ENCODE measurements at regions not wholly inside any gene's neighbourhood (a gene's known extent, or its start where the extent isn't known, plus 50 kb on each side); places are given as distances from the start of the nearest gene placed in this dataset.

GRCh38 chr9:1962588-1963106, 52.5 kb upstream of the SMARCA2 start:
- no peak for ATAC-seq (replicated peaks in 1 of 4)
- CTCF ChIA-PET, result no interaction called here
- Histone ChIP-seq H3K4me3 (ENCODE audit: control insufficient read depth in 1 of 2, extremely low read depth in 1 of 2, low read length in 1 of 2) (no peak overlapping the region), H3K27ac (ENCODE audit: low read length) (no peak overlapping the region), H3K9me3 (no peaks in the 10 kb centered on the region), H3K27me3 (replicated peaks in 1 of 2; ENCODE audit: control insufficient read depth in 2 of 2, extremely low read depth in 1 of 2, insufficient read depth in 2 of 2, low read length in 1 of 2) (no peaks in the 10 kb centered on the region), H3K36me3 (ENCODE audit: control insufficient read depth in 2 of 2, extremely low read depth in 1 of 2, insufficient read depth in 1 of 2, low read length in 1 of 2) (no peaks in the 10 kb centered on the region), H3K4me1 (ENCODE audit: control insufficient read depth in 1 of 2, extremely low read depth in 1 of 2, insufficient read depth in 2 of 2, low read length in 2 of 2) (no peaks in the 10 kb centered on the region)
- Mint-ChIP-seq H3K27ac (no peak overlapping the region), H3K27me3 (peaks cover 0 to 13% of the 10 kb centered on the region in 2 donors), H3K9me3 (no peaks in the 10 kb centered on the region), H3K4me3 (no peak overlapping the region), H3K4me1 (no peaks in the 10 kb centered on the region), H3K36me3 (no peaks in the 10 kb centered on the region)
- no peak for DNase-seq
- POLR2A ChIA-PET, result interaction anchor here in 1 of 2 donors (0.5 to 0.7 kb wide), 2 partner anchors 68 to 84 kb away, joined by 3 to 4 read pairs; no protein-coding TSS in a partner anchor

GRCh38 chr9:1964093-1964492, 51.1 kb upstream of the SMARCA2 start:
- no peaks in the 10 kb centered on the region for H3K9me3 ChIP-seq
- no peaks in the 10 kb centered on the region for H3K36me3 ChIP-seq (ENCODE audit: control insufficient read depth in 2 of 2, extremely low read depth in 1 of 2, insufficient read depth in 1 of 2, low read length in 1 of 2)
- no peak overlapping the region for H3K27ac Mint-ChIP-seq
- peaks cover 0 to 13% of the 10 kb centered on the region in 2 donors for H3K27me3 Mint-ChIP-seq
- no peak overlapping the region for H3K4me3 ChIP-seq (ENCODE audit: control insufficient read depth in 1 of 2, extremely low read depth in 1 of 2, low read length in 1 of 2)
- DNase-seq, result no peak
- no peaks in the 10 kb centered on the region for H3K27me3 ChIP-seq (replicated peaks in 1 of 2; ENCODE audit: control insufficient read depth in 2 of 2, extremely low read depth in 1 of 2, insufficient read depth in 2 of 2, low read length in 1 of 2)
- H3K4me1 Mint-ChIP-seq, result no peaks in the 10 kb centered on the region
- no peaks in the 10 kb centered on the region for H3K9me3 Mint-ChIP-seq
- no peak for ATAC-seq (replicated peaks in 1 of 4)
- no peaks in the 10 kb centered on the region for H3K36me3 Mint-ChIP-seq
- ChIA-PET POLR2A (interaction anchor here in 1 of 2 donors (0.5 kb wide), 1 partner anchor 51 kb away, joined by 3 read pairs; the partner anchor contains the start of gene SMARCA2), CTCF (no interaction called here)
- H3K4me1 ChIP-seq (ENCODE audit: control insufficient read depth in 1 of 2, extremely low read depth in 1 of 2, insufficient read depth in 2 of 2, low read length in 2 of 2), result no peaks in the 10 kb centered on the region
- no peak overlapping the region for H3K4me3 Mint-ChIP-seq
- no peak overlapping the region for H3K27ac ChIP-seq (ENCODE audit: low read length)
- 50% methylated on average over 2 of the region's 2 CpGs for WGBS (ENCODE audit: insufficient coverage)

Measured in T-cell (primary cell).